Type B pancreatic cell (in vitro differentiated cells): ENCODE measurements at regions not wholly inside any gene's neighbourhood (a gene's known extent, or its start where the extent isn't known, plus 50 kb on each side); places are given as distances from the start of the nearest gene placed in this dataset.

Experiments
- DNase-seq: peaks from one replicate; pipeline ENCODE4 v3.0.0; 2021; ENCODE audit warnings: mixed read lengths; ENCODE audit not compliant: unreplicated experiment; ENCODE audit errors: extremely low spot score
- H3K27ac Mint-ChIP-seq: 2 replicates; pipeline ENCODE4 v1.8.0; 2021; ENCODE audit warnings: mild to moderate bottlenecking, mixed read lengths
- H3K27me3 Mint-ChIP-seq: 2 replicates; pipeline ENCODE4 v1.8.0; 2021; ENCODE audit warnings: mixed read lengths
- H3K36me3 Mint-ChIP-seq: 2 replicates; pipeline ENCODE4 v1.8.0; 2021; ENCODE audit warnings: mixed read lengths
- H3K4me1 Mint-ChIP-seq: one replicate; pipeline ENCODE4 v1.8.0; 2021; ENCODE audit warnings: mixed read lengths; ENCODE audit not compliant: unreplicated experiment
- H3K4me3 Mint-ChIP-seq: 2 replicates; pipeline ENCODE4 v1.8.0; 2021; ENCODE audit warnings: mild to moderate bottlenecking, mixed read lengths
- H3K9me3 Mint-ChIP-seq: 2 replicates; pipeline ENCODE4 v1.8.0; 2021; ENCODE audit warnings: mixed read lengths
- CTCF ChIP-seq: fragments of 200-600 bp; sonication (generic); conservative IDR thresholded peaks from 2 replicates; pipeline ENCODE4 v1.5.0; 2021; ENCODE audit warnings: antibody characterized with exemption, mild to moderate bottlenecking

- no peak for DNase-seq
- no peak overlapping the region for H3K4me3 Mint-ChIP-seq
- no peak overlapping the region for H3K27ac Mint-ChIP-seq
- no peak for TF ChIP-seq CTCF
- no peaks in the 10 kb centered on the region for H3K27me3 Mint-ChIP-seq
- peaks cover 17% of the 10 kb centered on the region for H3K4me1 Mint-ChIP-seq
- H3K9me3 Mint-ChIP-seq = no peaks in the 10 kb centered on the region
- H3K36me3 Mint-ChIP-seq = no peaks in the 10 kb centered on the region
These were observed 1020.2 kb downstream of the NR2F1-AS1 start for GRCh38 chr5:92560698-92561401.

- DNase-seq = no peak
- no peak overlapping the region for H3K27ac Mint-ChIP-seq
- H3K27me3 Mint-ChIP-seq = no peaks in the 10 kb centered on the region
- no peaks in the 10 kb centered on the region for H3K9me3 Mint-ChIP-seq
- H3K4me3 Mint-ChIP-seq = no peak overlapping the region
- no peak for TF ChIP-seq CTCF
- peaks cover 20% of the 10 kb centered on the region for H3K4me1 Mint-ChIP-seq
- no peaks in the 10 kb centered on the region for H3K36me3 Mint-ChIP-seq
These were observed 1021.2 kb downstream of the NR2F1-AS1 start for GRCh38 chr5:92559781-92560180.

- Mint-ChIP-seq H3K36me3 (no peaks in the 10 kb centered on the region), H3K9me3 (no peaks in the 10 kb centered on the region), H3K4me3 (no peak overlapping the region), H3K27ac (no peak overlapping the region), H3K27me3 (no peaks in the 10 kb centered on the region), H3K4me1 (peaks cover 24% of the 10 kb centered on the region)
- no peak for DNase-seq
- TF ChIP-seq CTCF = no peak
These were observed 1021.7 kb downstream of the NR2F1-AS1 start for GRCh38 chr5:92559331-92559730.

GRCh38 chr5:92556747-92557146, 1024.3 kb downstream of the NR2F1-AS1 start:
- Mint-ChIP-seq H3K4me1 (peaks cover 37% of the 10 kb centered on the region), H3K9me3 (no peaks in the 10 kb centered on the region), H3K27me3 (no peaks in the 10 kb centered on the region), H3K36me3 (no peaks in the 10 kb centered on the region), H3K27ac (no peak overlapping the region), H3K4me3 (no peak overlapping the region)
- no peak for DNase-seq
- no peak for TF ChIP-seq CTCF

GRCh38 chr5:92554447-92555085, 1026.5 kb downstream of the NR2F1-AS1 start:
- no peaks in the 10 kb centered on the region for H3K9me3 Mint-ChIP-seq
- no peak for DNase-seq
- no peak overlapping the region for H3K4me3 Mint-ChIP-seq
- H3K27me3 Mint-ChIP-seq = no peaks in the 10 kb centered on the region
- H3K27ac Mint-ChIP-seq = no peak overlapping the region
- H3K36me3 Mint-ChIP-seq = no peaks in the 10 kb centered on the region
- no peak for TF ChIP-seq CTCF
- peaks cover 26% of the 10 kb centered on the region for H3K4me1 Mint-ChIP-seq
